Panc1 (cell line): ENCODE measurements at regions not wholly inside any gene's neighbourhood (a gene's known extent, or its start where the extent isn't known, plus 50 kb on each side); places are given as distances from the start of the nearest gene placed in this dataset.

Experiments
- TF ChIP-seq, protein P1 (sequence below): fragments of 450-650 bp; IDR thresholded peaks from 2 replicates; pipeline ENCODE4 v1.5.1; 2017; ENCODE audit warnings: mild to moderate bottlenecking
- TF ChIP-seq, protein P2 (sequence below), 2 experiments: IDR thresholded peaks; 2 replicates each; pipeline ENCODE4 v1.6.1; 2011 to 2012; ENCODE audit warnings: low read depth in 2 of 2, control low read depth in 1 of 2, low read length in 1 of 2, mild to moderate bottlenecking in 1 of 2, moderate library complexity in 1 of 2; ENCODE audit not compliant: insufficient read depth in 1 of 2

DNA sequence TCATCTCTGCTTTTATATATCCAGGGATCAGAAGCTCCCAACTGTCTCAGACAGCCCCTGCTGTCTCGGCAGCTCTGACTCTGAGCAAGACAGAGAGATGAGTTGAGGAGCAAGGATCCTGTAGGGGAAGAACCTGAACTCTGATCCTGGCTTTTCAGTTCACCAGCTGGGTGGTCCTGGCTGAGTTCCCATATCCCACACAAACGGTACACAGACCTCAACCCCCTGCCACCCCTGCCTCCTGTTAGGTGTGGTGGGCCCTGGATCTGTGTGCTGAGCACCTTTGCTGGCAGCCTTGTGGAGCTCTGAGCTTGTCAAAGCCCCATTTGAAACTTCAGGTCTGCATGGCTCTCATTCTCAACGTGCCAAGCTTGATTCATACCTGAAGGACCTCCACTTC is 54.3 kb upstream of the GPR26 start:
- TF ChIP-seq, protein P1, sequence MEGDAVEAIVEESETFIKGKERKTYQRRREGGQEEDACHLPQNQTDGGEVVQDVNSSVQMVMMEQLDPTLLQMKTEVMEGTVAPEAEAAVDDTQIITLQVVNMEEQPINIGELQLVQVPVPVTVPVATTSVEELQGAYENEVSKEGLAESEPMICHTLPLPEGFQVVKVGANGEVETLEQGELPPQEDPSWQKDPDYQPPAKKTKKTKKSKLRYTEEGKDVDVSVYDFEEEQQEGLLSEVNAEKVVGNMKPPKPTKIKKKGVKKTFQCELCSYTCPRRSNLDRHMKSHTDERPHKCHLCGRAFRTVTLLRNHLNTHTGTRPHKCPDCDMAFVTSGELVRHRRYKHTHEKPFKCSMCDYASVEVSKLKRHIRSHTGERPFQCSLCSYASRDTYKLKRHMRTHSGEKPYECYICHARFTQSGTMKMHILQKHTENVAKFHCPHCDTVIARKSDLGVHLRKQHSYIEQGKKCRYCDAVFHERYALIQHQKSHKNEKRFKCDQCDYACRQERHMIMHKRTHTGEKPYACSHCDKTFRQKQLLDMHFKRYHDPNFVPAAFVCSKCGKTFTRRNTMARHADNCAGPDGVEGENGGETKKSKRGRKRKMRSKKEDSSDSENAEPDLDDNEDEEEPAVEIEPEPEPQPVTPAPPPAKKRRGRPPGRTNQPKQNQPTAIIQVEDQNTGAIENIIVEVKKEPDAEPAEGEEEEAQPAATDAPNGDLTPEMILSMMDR = no peak
- TF ChIP-seq, protein P2, sequence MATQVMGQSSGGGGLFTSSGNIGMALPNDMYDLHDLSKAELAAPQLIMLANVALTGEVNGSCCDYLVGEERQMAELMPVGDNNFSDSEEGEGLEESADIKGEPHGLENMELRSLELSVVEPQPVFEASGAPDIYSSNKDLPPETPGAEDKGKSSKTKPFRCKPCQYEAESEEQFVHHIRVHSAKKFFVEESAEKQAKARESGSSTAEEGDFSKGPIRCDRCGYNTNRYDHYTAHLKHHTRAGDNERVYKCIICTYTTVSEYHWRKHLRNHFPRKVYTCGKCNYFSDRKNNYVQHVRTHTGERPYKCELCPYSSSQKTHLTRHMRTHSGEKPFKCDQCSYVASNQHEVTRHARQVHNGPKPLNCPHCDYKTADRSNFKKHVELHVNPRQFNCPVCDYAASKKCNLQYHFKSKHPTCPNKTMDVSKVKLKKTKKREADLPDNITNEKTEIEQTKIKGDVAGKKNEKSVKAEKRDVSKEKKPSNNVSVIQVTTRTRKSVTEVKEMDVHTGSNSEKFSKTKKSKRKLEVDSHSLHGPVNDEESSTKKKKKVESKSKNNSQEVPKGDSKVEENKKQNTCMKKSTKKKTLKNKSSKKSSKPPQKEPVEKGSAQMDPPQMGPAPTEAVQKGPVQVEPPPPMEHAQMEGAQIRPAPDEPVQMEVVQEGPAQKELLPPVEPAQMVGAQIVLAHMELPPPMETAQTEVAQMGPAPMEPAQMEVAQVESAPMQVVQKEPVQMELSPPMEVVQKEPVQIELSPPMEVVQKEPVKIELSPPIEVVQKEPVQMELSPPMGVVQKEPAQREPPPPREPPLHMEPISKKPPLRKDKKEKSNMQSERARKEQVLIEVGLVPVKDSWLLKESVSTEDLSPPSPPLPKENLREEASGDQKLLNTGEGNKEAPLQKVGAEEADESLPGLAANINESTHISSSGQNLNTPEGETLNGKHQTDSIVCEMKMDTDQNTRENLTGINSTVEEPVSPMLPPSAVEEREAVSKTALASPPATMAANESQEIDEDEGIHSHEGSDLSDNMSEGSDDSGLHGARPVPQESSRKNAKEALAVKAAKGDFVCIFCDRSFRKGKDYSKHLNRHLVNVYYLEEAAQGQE (IDR thresholded peaks at IDR 0.05; ENCODE audit: insufficient read depth in 1 of 2, low read depth in 2 of 2, low read length in 1 of 2) = no peak
